Peyer's patch (tissue), 4 donors: ENCODE measurements at regions not wholly inside any gene's neighbourhood (a gene's known extent, or its start where the extent isn't known, plus 50 kb on each side); places are given as distances from the start of the nearest gene placed in this dataset.

Experiments
- DNase-seq, 3 donors: peaks; one replicate each; pipeline ENCODE4 v3.0.0-alpha.2; 2017 to 2019
- H3K27ac ChIP-seq, 4 donors: fragments of 200-600 bp; sonication (generic); one replicate each; pipeline ENCODE4 v1.5.1; 2016 to 2019
- H3K27me3 ChIP-seq, 2 donors: fragments of 200-600 bp; sonication (generic); one replicate each; pipeline ENCODE4 v1.5.1; 2019
- H3K36me3 ChIP-seq, 3 donors: fragments of 200-600 bp; sonication (generic); one replicate each; pipeline ENCODE4 v1.5.1; 2016 to 2019
- H3K4me1 ChIP-seq, 4 donors: fragments of 200-600 bp; sonication (generic); one replicate each; pipeline ENCODE4 v1.5.1; 2016 to 2019
- H3K4me3 ChIP-seq, 4 donors: fragments of 200-600 bp; sonication (generic); 1 replicate in 3 of 4; 2 replicates in 1 of 4; pipeline ENCODE4 v1.5.1; 2016 to 2019; ENCODE audit warnings: mild to moderate bottlenecking in 1 of 4
- H3K9me3 ChIP-seq, 4 donors: fragments of 200-600 bp; sonication (generic); one replicate each; pipeline ENCODE4 v1.5.1; 2016 to 2019; ENCODE audit warnings: mild to moderate bottlenecking in 1 of 4
- CTCF ChIP-seq, 6 experiments: fragments of 450-650 bp in 4 of 6; fragments of 200-600 bp in 2 of 6; sonication (generic) in 1 of 6; IDR thresholded peaks; one replicate each; pipeline ENCODE4 v1.5.1; 2017 to 2019; ENCODE audit warnings: antibody characterized with exemption in 6 of 6, mild to moderate bottlenecking in 3 of 6, moderate library complexity in 1 of 6
- POLR2A ChIP-seq, 2 donors: fragments of 450-650 bp; IDR thresholded peaks; one replicate each; pipeline ENCODE4 v1.5.1; 2017; ENCODE audit warnings: antibody characterized with exemption in 2 of 2, mild to moderate bottlenecking in 2 of 2, moderate library complexity in 2 of 2

- no peak for DNase-seq
- no peak overlapping the region for H3K27ac ChIP-seq
- H3K27me3 ChIP-seq, result no peaks in the 10 kb centered on the region
- no peak overlapping the region for H3K4me3 ChIP-seq
- no peaks in the 10 kb centered on the region for H3K9me3 ChIP-seq
- H3K4me1 ChIP-seq, result no peaks in the 10 kb centered on the region
- no peaks in the 10 kb centered on the region for H3K36me3 ChIP-seq
- no peak for TF ChIP-seq POLR2A (IDR thresholded peaks at IDR 0.05)
- no peak for TF ChIP-seq CTCF (IDR thresholded peaks at IDR 0.05)
Observed at GRCh38 chr5:146948666-146949065, 70.1 kb upstream of the PPP2R2B start.

- H3K4me1 ChIP-seq, result no peaks in the 10 kb centered on the region
- no peaks in the 10 kb centered on the region for H3K36me3 ChIP-seq
- no peaks in the 10 kb centered on the region for H3K9me3 ChIP-seq
- no peak overlapping the region for H3K4me3 ChIP-seq
- no peaks in the 10 kb centered on the region for H3K27me3 ChIP-seq
- no peak overlapping the region for H3K27ac ChIP-seq
- no peak for TF ChIP-seq CTCF (IDR thresholded peaks at IDR 0.05)
- no peak for TF ChIP-seq POLR2A (IDR thresholded peaks at IDR 0.05)
- no peak for DNase-seq
Observed at GRCh38 chr5:146952168-146952567, 73.6 kb upstream of the PPP2R2B start.

GRCh38 chr5:146956217-146956616, 77.7 kb upstream of the PPP2R2B start:
- H3K9me3 ChIP-seq, result no peaks in the 10 kb centered on the region
- H3K36me3 ChIP-seq, result no peaks in the 10 kb centered on the region
- TF ChIP-seq CTCF (IDR thresholded peaks at IDR 0.05) (no peak), POLR2A (IDR thresholded peaks at IDR 0.05) (no peak)
- no peak for DNase-seq
- no peaks in the 10 kb centered on the region for H3K27me3 ChIP-seq
- H3K27ac ChIP-seq, result no peak overlapping the region
- no peak overlapping the region for H3K4me3 ChIP-seq
- no peaks in the 10 kb centered on the region for H3K4me1 ChIP-seq

- Histone ChIP-seq H3K9me3 (no peaks in the 10 kb centered on the region), H3K36me3 (no peaks in the 10 kb centered on the region), H3K27me3 (no peaks in the 10 kb centered on the region), H3K4me3 (no peak overlapping the region), H3K27ac (no peak overlapping the region), H3K4me1 (no peaks in the 10 kb centered on the region)
- DNase-seq, result no peak
- no peak for TF ChIP-seq CTCF (IDR thresholded peaks at IDR 0.05)
- TF ChIP-seq POLR2A (IDR thresholded peaks at IDR 0.05), result no peak
Observed at GRCh38 chr5:146959360-146959759, 80.8 kb upstream of the PPP2R2B start.

GRCh38 chr5:146962801-146963355, 84.3 kb upstream of the PPP2R2B start:
- Histone ChIP-seq H3K4me3 (no peak overlapping the region), H3K27ac (no peak overlapping the region), H3K27me3 (no peaks in the 10 kb centered on the region), H3K4me1 (no peaks in the 10 kb centered on the region), H3K36me3 (no peaks in the 10 kb centered on the region), H3K9me3 (no peaks in the 10 kb centered on the region)
- TF ChIP-seq CTCF (IDR thresholded peaks at IDR 0.05) (no peak), POLR2A (IDR thresholded peaks at IDR 0.05) (no peak)
- no peak for DNase-seq
